Bronchial epithelial cell (primary cell): ENCODE measurements at regions not wholly inside any gene's neighbourhood (a gene's known extent, or its start where the extent isn't known, plus 50 kb on each side); places are given as distances from the start of the nearest gene placed in this dataset.
A peak's percentile ranks its signal among the peaks of the same experiment; 100 is the strongest.

ENCODE experiments used
- DNase-seq: peaks from one replicate; pipeline ENCODE4 v3.0.0-alpha.2; 2010; ENCODE audit warnings: low read depth
- FAIRE-seq: peaks from 2 replicates; lab custom pipeline; 2011; peaks lifted over from hg19 to GRCh38; lab: Jason Lieb, UNC
- H3K27me3 ChIP-seq: 2 replicates; pipeline ENCODE4 v1.5.1; 2011; ENCODE audit warnings: low read length; ENCODE audit not compliant: control insufficient read depth, insufficient read depth
- H3K36me3 ChIP-seq: 2 replicates; pipeline ENCODE4 v1.5.1; 2011; ENCODE audit warnings: low read length; ENCODE audit not compliant: control insufficient read depth, insufficient read depth
- H3K4me3 ChIP-seq: 2 replicates; pipeline ENCODE4 v1.5.1; 2011; ENCODE audit warnings: mild to moderate bottlenecking, low read depth, low read length, control low read depth
- CTCF ChIP-seq: IDR thresholded peaks from 2 replicates; pipeline ENCODE4 v1.5.1; 2011; ENCODE audit warnings: mild to moderate bottlenecking, moderate library complexity, low read length, control low read depth, inconsistent platforms; ENCODE audit not compliant: insufficient read depth, severe bottlenecking

DNA sequence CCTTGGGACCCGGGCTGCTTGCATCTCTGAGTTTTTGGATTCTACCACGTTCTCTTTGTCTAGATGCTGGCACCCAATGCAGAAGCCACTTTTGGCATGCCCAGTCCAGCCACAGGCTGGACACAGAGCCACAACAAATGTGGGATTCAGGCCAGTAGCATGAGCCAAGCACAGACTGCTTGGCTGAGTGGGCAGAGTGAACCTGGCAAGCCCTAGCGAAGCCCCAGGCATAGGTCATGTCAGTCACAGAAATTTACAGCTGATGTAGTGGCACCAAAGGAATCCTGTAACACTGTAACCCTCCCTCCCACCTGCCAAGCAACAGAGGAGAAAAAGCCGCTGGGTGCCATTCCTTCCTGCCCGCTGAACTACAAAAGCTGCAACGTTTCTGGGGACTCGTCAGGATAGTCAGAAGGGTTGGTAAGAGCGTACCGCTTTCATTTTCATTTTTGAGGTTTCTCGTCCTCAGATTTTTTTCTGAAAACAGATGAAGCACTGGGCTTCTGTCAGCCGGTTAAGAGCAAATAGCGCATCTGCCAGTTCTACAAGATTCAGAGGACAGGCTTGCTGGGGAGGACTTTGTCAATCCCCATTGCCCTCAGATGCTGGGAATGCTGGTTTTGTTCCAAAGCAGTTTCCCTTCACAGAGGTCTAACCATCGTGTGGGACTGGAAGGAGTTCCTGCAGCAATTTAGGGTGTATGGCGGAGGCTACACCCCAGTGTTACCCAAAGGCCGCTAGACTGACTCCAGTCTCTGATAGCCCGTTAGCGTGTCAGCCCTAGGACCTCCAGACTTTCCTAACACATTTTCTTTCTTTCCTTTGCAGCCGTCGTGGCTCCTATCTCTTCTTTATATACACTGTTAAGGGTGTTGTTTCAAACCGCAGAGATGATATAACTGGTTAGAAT, 399.0 kb downstream of the HTR1A start:
- no peak for TF ChIP-seq CTCF
- Histone ChIP-seq H3K4me3 (no peak overlapping the region), H3K36me3 (no peaks in the 10 kb centered on the region), H3K27me3 (no peaks in the 10 kb centered on the region)
- FAIRE-seq (no peak), DNase-seq (no peak)

DNA sequence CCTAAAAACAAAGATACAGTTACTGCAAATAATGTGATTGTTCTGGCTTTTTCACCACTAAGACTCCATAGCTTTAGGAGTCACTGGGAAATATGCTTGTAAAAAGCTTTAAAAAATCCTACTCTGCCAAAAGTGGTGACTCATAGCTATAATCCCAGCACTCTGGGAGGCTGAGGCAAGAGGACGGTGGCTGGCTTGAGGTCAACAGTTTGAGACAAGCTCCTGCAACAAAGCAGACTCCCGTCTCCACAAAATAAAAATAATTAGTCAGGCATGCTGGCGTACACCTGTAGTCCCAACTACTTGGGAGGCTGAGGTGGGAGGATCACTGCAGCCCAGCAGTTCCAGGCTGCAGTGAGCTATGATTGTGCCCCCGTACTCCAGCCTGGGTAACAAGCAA, 406.4 kb downstream of the HTR1A start:
- Histone ChIP-seq H3K36me3 (no peaks in the 10 kb centered on the region), H3K27me3 (no peaks in the 10 kb centered on the region), H3K4me3 (no peak overlapping the region)
- peak; percentile 13 for DNase-seq
- no peak for TF ChIP-seq CTCF
- FAIRE-seq: no peak

DNA sequence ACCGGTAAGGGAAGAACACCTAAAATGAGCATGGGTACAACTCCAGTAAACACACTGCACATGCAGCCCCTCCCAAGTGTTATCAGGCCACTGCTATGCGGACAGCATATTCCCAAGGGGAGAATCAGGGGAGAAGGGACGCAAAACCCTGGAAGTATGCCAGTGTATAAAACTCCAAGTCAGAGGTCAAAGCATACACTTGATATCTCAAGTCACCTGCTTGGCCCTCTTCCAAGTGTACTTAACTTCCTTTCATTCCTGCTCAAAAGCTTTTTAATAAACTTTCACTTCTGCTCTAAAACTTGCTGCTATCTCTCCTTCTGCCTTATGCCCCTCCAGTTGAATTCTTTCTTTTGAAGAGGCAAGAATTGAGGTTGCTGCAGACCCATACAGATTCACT, 408.1 kb downstream of the HTR1A start:
- Histone ChIP-seq H3K36me3 (no peaks in the 10 kb centered on the region), H3K27me3 (no peaks in the 10 kb centered on the region), H3K4me3 (no peak overlapping the region)
- DNase-seq (no peak), FAIRE-seq (no peak)
- no peak for TF ChIP-seq CTCF

- no peak overlapping the region for H3K4me3 ChIP-seq
- no peaks in the 10 kb centered on the region for H3K27me3 ChIP-seq
- no peak for TF ChIP-seq CTCF
- DNase-seq (peak; percentile 38), FAIRE-seq (no peak)
- H3K36me3 ChIP-seq: no peaks in the 10 kb centered on the region
These were observed 409.2 kb downstream of the HTR1A start for GRCh38 chr5:63553073-63553472.

DNA sequence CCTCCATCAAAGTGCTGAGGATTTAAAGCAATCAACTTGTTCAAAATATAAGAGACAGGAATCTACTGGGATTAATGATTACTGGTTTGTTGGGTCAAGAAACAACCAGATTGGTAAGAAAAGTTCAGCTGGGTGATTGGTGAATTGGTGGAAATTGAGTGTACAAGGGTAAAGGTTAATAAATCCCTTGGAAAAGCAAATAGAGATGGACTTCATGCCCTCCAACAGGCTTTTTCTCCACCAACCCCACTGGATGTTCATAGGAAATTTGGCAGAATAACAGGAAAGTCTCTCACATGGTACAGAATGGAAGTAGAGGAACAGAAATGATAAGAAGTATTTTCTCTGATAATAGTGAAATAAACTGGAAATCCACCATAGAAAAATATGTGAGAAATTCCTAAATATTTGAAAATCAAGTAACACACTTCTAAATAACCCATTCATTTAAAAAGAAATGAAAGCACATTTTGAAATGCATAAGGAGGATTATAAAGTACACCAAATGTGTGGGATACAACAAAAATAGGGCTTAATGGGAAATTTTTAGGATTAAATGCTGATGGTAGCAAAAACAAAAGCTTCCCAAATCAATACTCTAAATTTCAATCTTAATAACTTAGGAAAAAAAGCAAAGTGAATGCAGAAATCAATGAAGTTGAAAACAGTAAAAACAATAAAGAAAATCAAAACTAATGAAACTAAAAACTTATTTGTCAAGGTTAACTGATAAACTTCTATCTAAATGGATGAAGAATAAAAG, 426.2 kb downstream of the HTR1A start:
- Histone ChIP-seq H3K27me3 (no peaks in the 10 kb centered on the region), H3K4me3 (no peak overlapping the region), H3K36me3 (no peaks in the 10 kb centered on the region)
- TF ChIP-seq CTCF: no peak
- FAIRE-seq (no peak), DNase-seq (no peak)
